ENCODE measurements at regions not wholly inside any gene's neighbourhood (a gene's known extent, or its start where the extent isn't known, plus 50 kb on each side); places are given as distances from the start of the nearest gene placed in this dataset.
A peak's percentile ranks its signal among the peaks of the same experiment; 100 is the strongest.
"Not testable (repeated sequence)": the region's sequence is repeated elsewhere in the genome, so short reads cannot be mapped to it uniquely, and the experiment has no call there.

DNA sequence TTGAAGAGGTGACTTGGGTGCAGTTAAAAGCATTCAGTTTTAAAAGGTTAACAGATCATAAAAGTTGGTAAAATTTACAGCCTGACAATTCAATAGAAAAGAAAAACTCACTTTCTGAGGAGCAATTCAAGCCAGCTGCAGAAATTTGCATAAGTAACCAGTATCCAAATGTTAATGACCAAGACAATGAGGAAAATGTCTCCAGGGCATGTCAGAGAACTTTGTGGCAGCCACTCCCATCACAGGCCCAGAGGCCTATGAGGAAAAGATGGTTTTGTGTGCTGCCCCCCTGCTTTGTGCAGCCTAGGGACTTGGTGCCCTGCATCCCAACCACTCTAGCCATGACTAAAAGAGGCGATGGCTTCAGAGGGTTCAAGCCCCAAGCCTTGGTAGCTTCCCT lies 1406.5 kb upstream of the ACO1 start:
- no peak for DNase-seq

- DNase-seq = no peak
These were observed 1402.1 kb upstream of the ACO1 start for GRCh38 chr9:30982301-30982700.

DNA sequence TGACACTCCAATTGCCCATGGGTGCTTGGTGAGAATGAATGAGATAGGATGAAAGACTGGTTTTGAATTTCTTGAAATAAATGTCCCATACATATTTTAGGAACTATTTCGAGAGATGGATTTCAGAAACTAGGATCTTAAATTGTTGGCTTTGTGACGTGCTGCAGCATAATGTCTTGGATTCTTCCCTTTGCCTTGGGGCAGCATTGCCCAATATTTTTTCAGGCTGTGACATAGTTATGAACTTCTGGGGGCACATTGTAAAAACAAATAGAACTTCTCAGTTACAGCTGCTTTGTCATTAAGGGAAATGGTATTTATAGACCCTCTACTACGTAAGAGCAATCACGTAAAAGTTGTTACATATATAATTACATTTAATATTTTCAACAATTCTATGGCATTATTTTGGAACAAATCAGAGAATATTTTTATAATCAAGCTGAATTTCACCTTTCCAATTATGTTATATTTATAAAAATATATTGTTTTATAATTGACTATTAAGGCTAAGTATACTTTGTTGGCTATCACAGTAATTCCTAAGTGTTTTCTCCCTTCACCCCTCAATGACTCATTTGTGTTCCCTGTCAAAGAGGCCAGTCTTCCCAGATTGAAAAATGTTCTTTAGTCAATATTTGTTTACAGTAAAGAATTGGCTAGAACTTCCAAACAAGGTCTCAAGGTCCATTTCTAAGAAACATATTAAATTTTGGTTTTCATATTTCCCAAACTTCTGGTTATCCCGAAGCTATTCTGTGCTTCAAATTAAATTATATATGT lies 1388.3 kb upstream of the ACO1 start:
- DNase-seq = no peak

- DNase-seq = no peak
These were observed 1387.7 kb upstream of the ACO1 start for GRCh38 chr9:30996761-30997160.

DNA sequence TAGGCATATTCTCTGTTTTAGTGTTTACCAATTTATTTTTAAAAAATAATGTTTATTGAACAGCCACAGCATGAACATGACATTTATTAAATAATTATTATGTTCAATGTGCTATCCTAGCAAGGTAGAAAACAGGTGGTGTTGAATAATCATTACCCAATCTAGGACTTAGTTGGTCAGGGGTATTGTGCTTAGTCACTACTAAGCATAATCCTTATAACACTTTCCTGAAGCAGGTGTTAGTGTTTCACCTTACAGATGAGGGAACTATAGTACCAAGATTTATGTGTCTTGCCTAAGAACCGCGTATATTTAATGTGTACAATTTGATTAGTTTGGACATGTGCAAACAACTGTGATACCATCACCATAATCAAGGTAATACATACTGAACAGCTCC lies 1387.2 kb upstream of the ACO1 start:
- DNase-seq = no peak

GRCh38 chr9:31005086-31005665 lies 1379.3 kb upstream of the ACO1 start:
- no peak for DNase-seq

GRCh38 chr9:31013371-31013770 lies 1371.1 kb upstream of the ACO1 start:
- no peak for DNase-seq

- DNase-seq = no peak
These were observed 1360.6 kb upstream of the ACO1 start for GRCh38 chr9:31023847-31024246.

- DNase-seq = no peak
These were observed 1356.8 kb upstream of the ACO1 start for GRCh38 chr9:31027678-31028077.

- DNase-seq = no peak
These were observed 1356.3 kb upstream of the ACO1 start for GRCh38 chr9:31028137-31028536.

GRCh38 chr9:31030741-31031202 lies 1353.7 kb upstream of the ACO1 start:
- DNase-seq = peak; percentile 1

GRCh38 chr9:31032206-31032605 lies 1352.2 kb upstream of the ACO1 start:
- DNase-seq = peak; percentile 3

- peak; percentile 90 for DNase-seq
These were observed 1350.1 kb upstream of the ACO1 start for GRCh38 chr9:31034311-31034710.

DNA sequence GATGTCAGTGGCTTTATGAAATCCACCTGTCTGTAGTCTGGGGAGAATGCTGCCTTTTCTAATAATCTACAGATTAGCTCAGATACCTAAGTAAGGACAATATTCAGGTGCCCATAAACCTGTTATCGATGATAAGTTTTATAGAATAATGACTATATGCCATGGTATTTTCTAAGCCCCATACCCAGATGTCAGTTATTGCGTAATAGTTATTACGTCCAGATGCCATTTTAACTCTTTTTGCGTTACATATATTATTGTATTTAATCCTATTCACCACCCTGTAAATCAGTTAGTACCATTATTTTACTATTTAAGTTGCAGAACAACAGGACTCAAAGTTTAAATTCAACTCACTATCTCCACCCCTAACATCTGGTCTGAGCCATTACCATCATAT lies 1343.9 kb upstream of the ACO1 start:
- no peak for DNase-seq

- DNase-seq = no peak
These were observed 1338.6 kb upstream of the ACO1 start for GRCh38 chr9:31045810-31046209.

DNA sequence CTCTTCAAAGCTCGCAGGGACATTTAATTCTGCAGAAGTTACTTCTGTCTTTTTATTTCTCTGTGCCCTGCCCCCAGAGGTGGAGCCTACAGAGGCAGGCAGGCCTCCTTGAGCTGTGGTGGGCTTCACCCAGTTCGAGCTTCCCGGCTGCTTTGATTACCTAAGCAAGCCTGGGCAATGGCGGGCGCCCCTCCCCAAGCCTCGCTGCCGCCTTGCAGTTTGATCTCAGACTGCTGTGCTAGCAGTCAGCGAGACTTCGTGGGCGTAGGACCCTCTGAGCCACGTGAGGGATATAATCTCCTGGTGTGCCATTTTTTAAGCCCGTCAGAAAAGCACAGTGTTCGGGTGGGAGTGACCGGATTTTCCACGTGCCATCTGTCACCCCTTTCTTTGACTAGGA lies 1322.9 kb upstream of the ACO1 start:
- not testable (repeated sequence) for DNase-seq

- DNase-seq = no peak
These were observed 1318.8 kb upstream of the ACO1 start for GRCh38 chr9:31065691-31066090.

DNA sequence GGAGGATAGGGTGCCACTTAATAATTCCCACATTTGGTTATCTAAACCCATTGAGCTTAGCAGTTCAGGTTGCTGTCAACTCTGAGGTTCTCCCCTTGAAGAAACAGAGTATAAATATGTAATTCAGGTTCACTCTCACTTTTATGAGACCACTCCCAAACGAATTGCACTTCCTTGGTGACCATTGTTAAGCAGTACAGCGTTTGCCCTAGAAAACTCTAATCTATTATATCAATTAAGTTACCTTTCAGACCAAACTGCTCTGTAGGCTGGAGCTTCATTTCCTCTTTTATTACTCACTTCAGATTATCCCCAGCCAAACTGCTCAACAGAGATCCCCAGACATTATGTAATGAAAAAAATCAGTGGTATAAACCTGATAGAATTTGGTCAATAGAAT lies 1317.0 kb upstream of the ACO1 start:
- no peak for DNase-seq

DNA sequence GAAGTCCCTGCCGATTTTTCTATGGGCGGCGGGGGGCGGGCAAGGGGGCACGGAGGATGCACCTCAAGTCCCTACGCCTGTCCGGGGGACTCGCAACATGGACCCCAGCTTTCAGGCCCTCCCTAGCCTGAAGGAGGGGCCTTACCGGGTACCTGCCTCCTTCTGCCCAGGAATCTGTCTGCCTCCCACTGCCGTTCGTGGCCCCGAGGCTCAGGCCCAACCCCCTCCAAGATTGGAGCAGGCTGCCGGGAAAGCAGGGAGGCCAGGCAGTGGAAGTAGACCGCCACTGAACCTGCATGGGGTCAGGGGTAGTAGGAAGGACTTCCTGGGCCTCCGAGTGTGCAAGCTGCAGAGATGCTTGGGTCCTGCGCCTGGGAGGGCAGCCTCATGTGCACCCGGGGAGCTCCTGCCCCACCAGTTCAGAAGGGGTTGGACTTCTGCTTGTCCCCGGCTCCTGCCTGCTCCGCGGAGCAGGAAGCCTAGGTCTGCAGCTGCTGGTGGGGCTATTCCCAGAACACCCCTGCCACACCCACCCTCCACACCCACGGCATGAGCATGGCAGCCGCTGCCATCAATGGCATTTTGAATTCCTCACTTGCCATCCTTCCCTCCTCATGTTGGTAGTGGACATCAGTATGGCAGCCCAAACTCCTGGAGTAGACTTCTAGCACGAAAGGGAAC lies 1312.7 kb upstream of the ACO1 start:
- DNase-seq = no peak

GRCh38 chr9:31078175-31078574 lies 1306.3 kb upstream of the ACO1 start:
- DNase-seq = no peak

DNA sequence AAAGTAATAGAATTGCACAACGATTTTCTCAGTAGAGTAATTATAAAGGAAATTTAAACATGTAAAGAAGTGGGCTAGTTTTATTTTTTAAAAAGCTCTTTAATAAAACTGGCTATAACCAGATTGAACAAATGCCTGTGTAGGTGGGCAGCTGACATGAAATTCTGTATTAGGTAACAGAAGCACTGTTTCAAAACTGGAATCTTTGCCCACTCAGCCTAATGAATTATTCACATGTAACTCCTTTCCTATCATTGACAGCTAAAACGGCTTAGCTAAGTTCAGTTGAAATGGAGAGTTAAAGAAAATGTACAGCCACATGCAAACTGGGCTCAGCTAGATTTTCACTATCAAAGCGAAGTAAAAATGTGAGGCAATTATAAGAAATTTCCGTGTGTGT lies 1300.1 kb upstream of the ACO1 start:
- no peak for DNase-seq

DNA sequence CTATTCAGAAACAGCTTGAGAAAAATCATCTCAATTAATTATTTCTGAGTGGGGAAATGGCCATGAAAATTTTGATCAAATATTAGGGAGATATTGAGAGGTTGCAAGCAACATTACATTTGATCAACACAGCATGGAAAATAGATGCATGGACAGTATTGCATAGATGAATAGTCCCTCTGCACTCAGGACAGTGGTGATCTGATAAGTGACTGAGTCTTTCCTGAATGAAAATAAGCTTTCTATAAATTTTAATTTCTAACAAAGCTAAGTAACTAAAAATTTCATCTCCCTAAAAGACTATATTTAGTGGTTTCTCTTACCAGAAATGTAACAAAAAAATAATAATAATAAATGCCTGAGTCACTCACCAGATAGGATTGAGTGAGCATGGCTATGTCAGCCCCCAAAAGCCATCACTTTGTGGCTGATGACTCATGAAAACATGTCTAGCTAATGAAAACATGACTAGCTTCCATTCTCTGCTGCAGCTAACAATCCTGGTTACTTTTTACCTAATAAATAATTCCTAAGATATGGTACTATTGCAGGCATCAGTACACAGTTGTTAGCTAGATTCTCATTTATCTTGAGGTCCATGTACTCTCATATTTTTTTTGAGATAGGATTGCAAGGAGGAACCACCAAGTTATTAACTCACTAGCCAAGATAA lies 1294.8 kb upstream of the ACO1 start:
- DNase-seq = no peak

- no peak for DNase-seq
These were observed 1284.1 kb upstream of the ACO1 start for GRCh38 chr9:31100311-31100710.

GRCh38 chr9:31103836-31104235 lies 1280.6 kb upstream of the ACO1 start:
- DNase-seq = no peak
